IMR-90 (cell line): ENCODE measurements at regions not wholly inside any gene's neighbourhood (a gene's known extent, or its start where the extent isn't known, plus 50 kb on each side); places are given as distances from the start of the nearest gene placed in this dataset.

Source experiments
- ATAC-seq: fragments of 200-7000 bp; cut with Tn5 transposase; 2 replicates; pipeline ENCODE4 v1.9.1; 2020; ENCODE audit warnings: low read depth, mild to moderate bottlenecking, moderate library complexity
- BruUV-seq: library from RNA; stranded (reverse); fragments of 400-500 nt; replicated peaks from 2 replicates; lab custom pipeline; 2021; lab: Mats Ljungman, UMichigan
- CTCF ChIA-PET: fragments of 300-600 bp; formaldehyde crosslinking; extraction: SDS; loops from one replicate; lab custom pipeline; 2021; ENCODE audit warnings: antibody characterized with exemption; lab: Yijun Ruan, JAX
- POLR2A ChIA-PET: fragments of 300-600 bp; sonication (Branson Sonifier 250); formaldehyde crosslinking; loops from one replicate; lab custom pipeline; 2022; ENCODE audit warnings: antibody characterized with exemption; ENCODE audit not compliant: unreplicated experiment; lab: Charles Lee
- DNase-seq: peaks from one replicate; pipeline ENCODE4 v3.0.0; 2013
- H2AFZ ChIP-seq: replicated peaks from 2 replicates; pipeline ENCODE3; 2013; ENCODE audit warnings: low read length, mild to moderate bottlenecking; ENCODE audit not compliant: poor library complexity
- H2AK5ac ChIP-seq: 2 replicates; pipeline ENCODE4 v1.6.1; 2013; ENCODE audit warnings: low read depth, low read length, inconsistent platforms
- H2AK9ac ChIP-seq: replicated peaks from 2 replicates; pipeline ENCODE3; 2013; ENCODE audit warnings: mild to moderate bottlenecking, low read depth, low read length, moderate library complexity; ENCODE audit not compliant: poor library complexity
- H2BK120ac ChIP-seq: 2 replicates; pipeline ENCODE4 v1.6.1; 2013; ENCODE audit warnings: low read depth, low read length, inconsistent platforms
- H2BK15ac ChIP-seq: 3 replicates; pipeline ENCODE4 v1.6.1; 2013; ENCODE audit warnings: low read depth, low read length, inconsistent platforms
- H2BK20ac ChIP-seq: 2 replicates; pipeline ENCODE4 v1.6.1; 2013; ENCODE audit warnings: low read depth, mild to moderate bottlenecking, inconsistent platforms, low read length, moderate library complexity
- H2BK5ac ChIP-seq: 2 replicates; pipeline ENCODE4 v1.6.1; 2013; ENCODE audit warnings: mild to moderate bottlenecking, low read depth, low read length, inconsistent platforms; ENCODE audit not compliant: poor library complexity, severe bottlenecking
- H3K14ac ChIP-seq: replicated peaks from 2 replicates; pipeline ENCODE4 v1.6.1; 2013; ENCODE audit warnings: low read depth, low read length, inconsistent platforms
- H3K18ac ChIP-seq: 2 replicates; pipeline ENCODE4 v1.6.1; 2013; ENCODE audit warnings: low read depth, low read length, control low read depth
- H3K23ac ChIP-seq: 2 replicates; pipeline ENCODE4 v1.6.1; 2013; ENCODE audit warnings: low read depth, low read length, inconsistent platforms
- H3K27ac ChIP-seq: 2 replicates; pipeline ENCODE4 v1.5.1; 2013; ENCODE audit warnings: mild to moderate bottlenecking, control low read depth, low read length; ENCODE audit not compliant: insufficient read depth
- H3K27me3 ChIP-seq: 2 replicates; pipeline ENCODE4 v1.6.1; 2013; ENCODE audit warnings: low read length; ENCODE audit not compliant: control insufficient read depth, insufficient read depth
- H3K36me3 ChIP-seq: 2 replicates; pipeline ENCODE4 v1.6.1; 2013; ENCODE audit warnings: low read length, mixed read lengths; ENCODE audit not compliant: control insufficient read depth, insufficient read depth
- H3K4ac ChIP-seq: 2 replicates; pipeline ENCODE4 v1.6.1; 2013; ENCODE audit warnings: low read depth, low read length, inconsistent platforms
- H3K4me1 ChIP-seq: 2 replicates; pipeline ENCODE4 v1.6.1; 2013; ENCODE audit warnings: low read length, mixed read lengths; ENCODE audit not compliant: control insufficient read depth, insufficient read depth
- H3K4me2 ChIP-seq: 2 replicates; pipeline ENCODE4 v1.6.1; 2013; ENCODE audit warnings: low read depth, mild to moderate bottlenecking, control low read depth, low read length, moderate library complexity
- H3K4me3 ChIP-seq: 2 replicates; pipeline ENCODE4 v1.5.1; 2013; ENCODE audit warnings: low read depth, mild to moderate bottlenecking, control low read depth, low read length, moderate library complexity; ENCODE audit not compliant: insufficient read depth
- H3K56ac ChIP-seq: 2 replicates; pipeline ENCODE4 v1.6.1; 2013; ENCODE audit warnings: low read length, inconsistent platforms; ENCODE audit not compliant: insufficient read depth; ENCODE audit errors: extremely low read depth
- H3K79me1 ChIP-seq, 2 experiments: 2 replicates each; pipeline ENCODE4 v1.6.1; 2013; ENCODE audit warnings: low read length in 2 of 2, inconsistent platforms in 1 of 2, low read depth in 1 of 2
- H3K9ac ChIP-seq: 2 replicates; pipeline ENCODE4 v1.6.1; 2013; ENCODE audit warnings: low read depth, low read length, control low read depth
- H3K9me1 ChIP-seq: 2 replicates; pipeline ENCODE4 v1.6.1; 2013; ENCODE audit warnings: low read length, inconsistent platforms; ENCODE audit not compliant: insufficient read depth
- H3K9me3 ChIP-seq: 2 replicates; pipeline ENCODE4 v1.6.1; 2013; ENCODE audit warnings: low read length; ENCODE audit not compliant: control insufficient read depth, insufficient read depth
- H4K20me1 ChIP-seq: 2 replicates; pipeline ENCODE4 v1.6.1; 2013; ENCODE audit warnings: low read length, inconsistent platforms; ENCODE audit not compliant: insufficient read depth
- H4K5ac ChIP-seq: 2 replicates; pipeline ENCODE4 v1.6.1; 2013; ENCODE audit warnings: mild to moderate bottlenecking, low read depth, low read length, control low read depth
- H4K8ac ChIP-seq, 2 experiments: 2 replicates each; pipeline ENCODE4 v1.6.1; 2013; ENCODE audit warnings: low read depth in 2 of 2, low read length in 2 of 2, control low read depth in 1 of 2, inconsistent platforms in 1 of 2
- H4K91ac ChIP-seq: 2 replicates; pipeline ENCODE4 v1.6.1; 2013; ENCODE audit warnings: low read depth, low read length, inconsistent platforms; ENCODE audit not compliant: insufficient read depth
- BHLHE40 ChIP-seq: fragments of 150-350 bp; IDR thresholded peaks from 2 replicates; pipeline ENCODE4 v1.6.1; 2016; ENCODE audit warnings: mild to moderate bottlenecking, low read depth, low read length
- FOS ChIP-seq: fragments of 150-350 bp; IDR thresholded peaks from 2 replicates; pipeline ENCODE4 v1.6.1; 2016; ENCODE audit warnings: low read depth, low read length
- MAZ ChIP-seq: IDR thresholded peaks from 2 replicates; pipeline ENCODE4 v1.6.1; 2012; ENCODE audit warnings: low read depth, mild to moderate bottlenecking, low read length, improper control_type of control experiment, moderate library complexity, borderline replicate concordance
- NFE2L2 ChIP-seq: fragments of 150-350 bp; IDR thresholded peaks from 2 replicates; pipeline ENCODE4 v1.6.1; 2016; ENCODE audit warnings: low read depth, mild to moderate bottlenecking, low read length
- RFX5 ChIP-seq: IDR thresholded peaks from 2 replicates; pipeline ENCODE4 v1.8.0; 2012; ENCODE audit warnings: low read depth, mild to moderate bottlenecking, low read length, moderate library complexity
- WGBS, 2 experiments: methylation state at CpG; one replicate each; pipeline versions ENCODE4 v1.1.5 to v1.1.7; 2013; ENCODE audit warnings: missing lambda C conversion rate in 2 of 2; ENCODE audit not compliant: insufficient read length in 1 of 2; ENCODE audit errors: extremely low coverage in 2 of 2; 5-methylcytosine and 5-hydroxymethylcytosine counted together
- dilution Hi-C: fragments of 300-500 bp; cut with HindIII; formaldehyde crosslinking; loops from one replicate; pipeline ENCODE4 v1.14.3; 2018; ENCODE audit warnings: low sequenced_read_pairs; ENCODE audit not compliant: unreplicated experiment
- in situ Hi-C: fragments of 300-500 bp; cut with MboI; formaldehyde crosslinking; loops from 3 replicates; pipeline ENCODE4 v1.14.3; 2019; ENCODE audit warnings: low sequenced_read_pairs, inconsistent platforms, mixed read lengths
- intact Hi-C: fragments of 100-400 bp; cut with micrococcal nuclease; formaldehyde crosslinking; loops from 2 replicates; pipeline ENCODE4 v1.10.0; 2022
- TF ChIP-seq, protein P1 (sequence below): conservative IDR thresholded peaks from 2 replicates; pipeline ENCODE4 v1.5.1; 2012; ENCODE audit warnings: mild to moderate bottlenecking, low read depth, low read length, improper control_type of control experiment
- TF ChIP-seq, protein P2 (sequence below): fragments of 150-350 bp; IDR thresholded peaks from 2 replicates; pipeline ENCODE4 v1.6.1; 2016; ENCODE audit warnings: low read depth, mild to moderate bottlenecking, low read length, moderate library complexity, borderline replicate concordance

DNA sequence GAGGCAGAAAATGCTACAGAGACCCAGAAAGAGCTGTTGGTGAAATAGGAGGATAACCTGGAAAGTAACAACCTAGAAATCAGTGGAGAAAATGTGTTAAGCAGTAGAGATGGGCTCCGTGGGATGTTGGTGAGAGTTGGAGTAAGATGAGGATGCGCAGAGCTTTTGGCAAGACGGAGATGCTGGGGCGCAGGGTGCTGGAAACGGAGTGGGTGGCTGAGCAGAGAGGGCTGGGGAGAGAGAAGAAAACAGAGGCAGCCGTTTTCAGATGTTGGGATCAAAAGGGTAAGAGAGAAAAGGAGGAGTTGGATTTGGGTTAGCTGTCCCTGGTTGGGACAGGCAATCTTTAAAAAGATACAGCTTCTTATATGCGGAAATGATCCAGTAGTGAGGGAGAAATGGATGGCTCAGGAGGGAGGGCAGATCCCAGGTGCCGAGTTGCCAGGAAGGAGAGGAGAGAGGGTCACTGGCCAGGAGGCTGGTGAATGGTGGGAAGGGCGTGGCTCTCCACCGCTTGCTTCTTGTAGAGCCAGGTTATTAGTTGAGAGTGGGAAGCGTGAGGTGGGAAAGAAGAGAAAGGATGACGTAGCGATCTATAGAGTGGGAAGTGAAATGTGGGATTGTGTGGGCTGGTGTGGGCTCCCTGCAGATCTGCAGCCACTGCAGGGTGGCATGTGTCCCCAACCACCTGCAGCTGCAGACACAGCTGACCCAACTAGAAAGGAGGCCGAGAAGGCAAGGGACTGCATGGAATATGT is 182.2 kb upstream of the SVIL start:
- H4K8ac ChIP-seq, result no peak overlapping the region
- no peak overlapping the region; the same call in 1 of the 2 replicates for H2AK5ac ChIP-seq
- in situ Hi-C loops, result no loop called here
- H3K14ac ChIP-seq, result no peak overlapping the region
- no peak overlapping the region for H2BK5ac ChIP-seq
- intact Hi-C loops, result no loop called here
- H2BK15ac ChIP-seq, result 0 out of 3 replicates have a peak overlapping the region, but pooled peaks have one; percentile 60
- H2BK120ac ChIP-seq, result no peak overlapping the region
- no peak overlapping the region for H4K91ac ChIP-seq
- H3K56ac ChIP-seq, result no peak overlapping the region
- H3K4me1 ChIP-seq, result peaks cover 12% of the 10 kb centered on the region
- no peak overlapping the region for H2AFZ ChIP-seq
- CTCF ChIA-PET, result interaction anchor here (0.6 kb wide), 1 partner anchor 78 kb away, joined by 5 read pairs; no protein-coding TSS in a partner anchor
- peak overlapping the region; percentile 35; the same call in 1 of the 2 replicates for H3K4ac ChIP-seq
- H3K4me2 ChIP-seq, result no peak overlapping the region
- no peaks in the 10 kb centered on the region for H3K36me3 ChIP-seq
- dilution Hi-C loops, result no loop called here
- no peak overlapping the region for H3K9ac ChIP-seq
- no peaks in the 10 kb centered on the region for H3K79me1 ChIP-seq
- no TSS peak for BruUV-seq
- 0 out of 2 replicates have a peak, but pooled peaks cover 2% of the 10 kb centered on the region for H3K27me3 ChIP-seq
- H3K9me1 ChIP-seq, result peaks cover 13% of the 10 kb centered on the region
- WGBS, 2 experiments, result 91 to 100% methylated on average over 3 to 10 of the region's 14 CpGs
- H3K18ac ChIP-seq, result no peak overlapping the region
- no peak overlapping the region for H4K5ac ChIP-seq
- no peak overlapping the region for H2AK9ac ChIP-seq
- no peak overlapping the region for H3K23ac ChIP-seq
- TF ChIP-seq RFX5 (no peak), NFE2L2 (no peak), BHLHE40 (no peak), MAZ (no peak), FOS (no peak)
- TF ChIP-seq, protein P1, sequence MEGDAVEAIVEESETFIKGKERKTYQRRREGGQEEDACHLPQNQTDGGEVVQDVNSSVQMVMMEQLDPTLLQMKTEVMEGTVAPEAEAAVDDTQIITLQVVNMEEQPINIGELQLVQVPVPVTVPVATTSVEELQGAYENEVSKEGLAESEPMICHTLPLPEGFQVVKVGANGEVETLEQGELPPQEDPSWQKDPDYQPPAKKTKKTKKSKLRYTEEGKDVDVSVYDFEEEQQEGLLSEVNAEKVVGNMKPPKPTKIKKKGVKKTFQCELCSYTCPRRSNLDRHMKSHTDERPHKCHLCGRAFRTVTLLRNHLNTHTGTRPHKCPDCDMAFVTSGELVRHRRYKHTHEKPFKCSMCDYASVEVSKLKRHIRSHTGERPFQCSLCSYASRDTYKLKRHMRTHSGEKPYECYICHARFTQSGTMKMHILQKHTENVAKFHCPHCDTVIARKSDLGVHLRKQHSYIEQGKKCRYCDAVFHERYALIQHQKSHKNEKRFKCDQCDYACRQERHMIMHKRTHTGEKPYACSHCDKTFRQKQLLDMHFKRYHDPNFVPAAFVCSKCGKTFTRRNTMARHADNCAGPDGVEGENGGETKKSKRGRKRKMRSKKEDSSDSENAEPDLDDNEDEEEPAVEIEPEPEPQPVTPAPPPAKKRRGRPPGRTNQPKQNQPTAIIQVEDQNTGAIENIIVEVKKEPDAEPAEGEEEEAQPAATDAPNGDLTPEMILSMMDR, result no peak
- TF ChIP-seq, protein P2, sequence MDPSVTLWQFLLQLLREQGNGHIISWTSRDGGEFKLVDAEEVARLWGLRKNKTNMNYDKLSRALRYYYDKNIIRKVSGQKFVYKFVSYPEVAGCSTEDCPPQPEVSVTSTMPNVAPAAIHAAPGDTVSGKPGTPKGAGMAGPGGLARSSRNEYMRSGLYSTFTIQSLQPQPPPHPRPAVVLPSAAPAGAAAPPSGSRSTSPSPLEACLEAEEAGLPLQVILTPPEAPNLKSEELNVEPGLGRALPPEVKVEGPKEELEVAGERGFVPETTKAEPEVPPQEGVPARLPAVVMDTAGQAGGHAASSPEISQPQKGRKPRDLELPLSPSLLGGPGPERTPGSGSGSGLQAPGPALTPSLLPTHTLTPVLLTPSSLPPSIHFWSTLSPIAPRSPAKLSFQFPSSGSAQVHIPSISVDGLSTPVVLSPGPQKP, result no peak
- no peaks in the 10 kb centered on the region for H3K9me3 ChIP-seq
- no peak overlapping the region for H3K4me3 ChIP-seq
- no peaks in the 10 kb centered on the region; the same call in 1 of the 2 replicates for H4K20me1 ChIP-seq
- H3K27ac ChIP-seq, result no peak overlapping the region
- POLR2A ChIA-PET, result no interaction called here
- ATAC-seq, result no peak
- no peak for DNase-seq
- no peak overlapping the region for H2BK20ac ChIP-seq
